HG02840 (cell line): ENCODE measurements at regions not wholly inside any gene's neighbourhood (a gene's known extent, or its start where the extent isn't known, plus 50 kb on each side); places are given as distances from the start of the nearest gene placed in this dataset.
"Not testable (repeated sequence)": the region's sequence is repeated elsewhere in the genome, so short reads cannot be mapped to it uniquely, and the experiment has no call there.

ENCODE experiments used
- ATAC-seq: cut with Tn5 transposase; IDR thresholded peaks from one replicate; pipeline ENCODE4 v1.9.1; 2021; ENCODE audit warnings: mild to moderate bottlenecking, moderate library complexity, moderate number of reproducible peaks; ENCODE audit not compliant: unreplicated experiment, low FRiP score

GRCh38 chr3:159499031-159499793 lies 489.4 kb upstream of the IL12A start:
- no peak for ATAC-seq

- ATAC-seq, result no peak
These were observed 487.6 kb upstream of the IL12A start for GRCh38 chr3:159501029-159501428.

GRCh38 chr3:159502986-159503385 lies 485.6 kb upstream of the IL12A start:
- ATAC-seq, result no peak

GRCh38 chr3:159510988-159511387 lies 477.6 kb upstream of the IL12A start:
- ATAC-seq, result not testable (repeated sequence)

- no peak for ATAC-seq
These were observed 475.2 kb upstream of the IL12A start for GRCh38 chr3:159513444-159513843.

GRCh38 chr3:159513867-159514380 lies 474.7 kb upstream of the IL12A start:
- no peak for ATAC-seq

GRCh38 chr3:159517105-159517504 lies 471.5 kb upstream of the IL12A start:
- no peak for ATAC-seq

- no peak for ATAC-seq
These were observed 468.0 kb upstream of the IL12A start for GRCh38 chr3:159520638-159521037.

GRCh38 chr3:159522276-159522675 lies 466.4 kb upstream of the IL12A start:
- ATAC-seq, result no peak

GRCh38 chr3:159528251-159528895 lies 460.3 kb upstream of the IL12A start:
- ATAC-seq, result no peak

GRCh38 chr3:159532577-159532976 lies 456.1 kb upstream of the IL12A start:
- no peak for ATAC-seq

GRCh38 chr3:159534496-159534895 lies 454.1 kb upstream of the IL12A start:
- ATAC-seq, result no peak

- no peak for ATAC-seq
These were observed 451.8 kb upstream of the IL12A start for GRCh38 chr3:159536876-159537275.

- ATAC-seq, result no peak
These were observed 450.1 kb upstream of the IL12A start for GRCh38 chr3:159538507-159538906.

- ATAC-seq, result no peak
These were observed 447.6 kb upstream of the IL12A start for GRCh38 chr3:159540882-159541495.

GRCh38 chr3:159548675-159549335 lies 439.8 kb upstream of the IL12A start:
- ATAC-seq, result no peak

GRCh38 chr3:159555205-159555604 lies 433.4 kb upstream of the IL12A start:
- no peak for ATAC-seq

- ATAC-seq, result no peak
These were observed 428.9 kb upstream of the IL12A start for GRCh38 chr3:159559771-159560170.

GRCh38 chr3:159560214-159560979 lies 428.2 kb upstream of the IL12A start:
- ATAC-seq, result no peak

- ATAC-seq, result no peak
These were observed 423.3 kb upstream of the IL12A start for GRCh38 chr3:159565313-159565712.
